ENCODE measurements at regions not wholly inside any gene's neighbourhood (a gene's known extent, or its start where the extent isn't known, plus 50 kb on each side); places are given as distances from the start of the nearest gene placed in this dataset.

DNA sequence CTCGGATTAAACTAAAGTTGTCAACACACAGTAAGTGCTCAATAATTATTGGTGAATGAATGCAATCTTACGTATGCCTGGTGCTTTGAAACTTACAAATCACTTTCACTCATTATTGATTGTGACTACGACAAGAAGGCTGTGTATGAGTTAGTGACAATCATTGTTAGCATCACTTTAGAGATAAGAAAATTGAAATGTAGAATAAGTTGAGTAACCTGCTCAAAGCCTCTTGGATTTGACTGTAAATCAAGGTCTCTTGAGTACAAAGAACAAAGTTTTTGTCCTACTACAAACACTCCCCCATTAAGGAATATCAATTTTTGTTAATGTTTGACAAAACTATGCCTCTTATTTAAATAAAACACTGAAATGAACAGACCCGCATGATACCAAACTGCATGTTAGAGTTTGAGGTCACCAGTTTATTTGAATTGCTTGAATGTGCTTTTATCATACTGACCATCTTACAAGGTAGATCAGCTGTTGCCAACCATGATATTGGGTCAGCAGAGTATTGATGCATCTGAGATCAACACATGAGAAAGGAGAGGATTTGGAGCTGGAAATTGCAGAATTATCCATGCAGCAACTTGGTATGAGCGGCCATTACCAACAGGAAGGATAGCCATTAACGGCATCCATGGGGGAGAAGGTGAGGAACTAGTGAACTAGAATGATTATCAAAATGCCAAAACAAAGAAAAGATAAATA lies 142.1 kb downstream of the IRS1 start:
- Histone ChIP-seq H3K36me3 (ENCODE audit: control insufficient read depth in 2 of 2, insufficient read depth in 2 of 2, low read length in 1 of 2) (no peaks in the 10 kb centered on the region), H3K9me3 (ENCODE audit: control insufficient read depth in 2 of 2, insufficient read depth in 1 of 2, low read depth in 1 of 2, low read length in 1 of 2) (no peaks in the 10 kb centered on the region), H3K27me3 (ENCODE audit: control insufficient read depth in 1 of 2, insufficient read depth in 2 of 2, low read length in 2 of 2) (no peaks in the 10 kb centered on the region), H3K4me3 (ENCODE audit: low read depth in 1 of 2, low read length in 2 of 2) (no peak overlapping the region), H3K27ac (ENCODE audit: low read depth in 2 of 2, low read length in 1 of 2) (no peak overlapping the region), H3K4me1 (ENCODE audit: control insufficient read depth in 2 of 2, insufficient read depth in 2 of 2, low read length in 1 of 2) (no peaks in the 10 kb centered on the region)
- 80 to 93% methylated on average over 6 of the region's 6 CpGs for WGBS, 2 donors

DNA sequence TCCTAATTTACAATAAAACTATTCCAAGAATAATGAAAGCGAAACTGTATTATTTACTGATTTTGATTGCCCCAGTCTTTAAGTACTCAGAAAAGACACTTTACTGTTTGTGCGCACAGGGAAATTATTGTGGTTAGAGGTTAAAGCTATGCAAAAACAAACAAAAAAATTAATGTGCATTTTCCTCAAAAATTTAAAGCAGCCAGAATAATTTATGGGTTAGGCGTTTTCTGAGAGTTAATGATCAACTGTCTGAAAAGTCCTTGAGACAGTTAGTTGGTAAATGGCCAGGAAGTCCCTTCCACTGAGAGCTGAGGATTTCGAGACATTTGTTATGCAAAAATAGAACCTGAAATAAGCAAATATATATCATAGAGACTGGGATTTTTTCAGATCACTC lies 143.3 kb downstream of the IRS1 start:
- Histone ChIP-seq H3K4me1 (ENCODE audit: control insufficient read depth in 2 of 2, insufficient read depth in 2 of 2, low read length in 1 of 2) (no peaks in the 10 kb centered on the region), H3K4me3 (ENCODE audit: low read depth in 1 of 2, low read length in 2 of 2) (no peak overlapping the region), H3K36me3 (ENCODE audit: control insufficient read depth in 2 of 2, insufficient read depth in 2 of 2, low read length in 1 of 2) (no peaks in the 10 kb centered on the region), H3K27me3 (ENCODE audit: control insufficient read depth in 1 of 2, insufficient read depth in 2 of 2, low read length in 2 of 2) (no peaks in the 10 kb centered on the region), H3K27ac (ENCODE audit: low read depth in 2 of 2, low read length in 1 of 2) (no peak overlapping the region), H3K9me3 (ENCODE audit: control insufficient read depth in 2 of 2, insufficient read depth in 1 of 2, low read depth in 1 of 2, low read length in 1 of 2) (no peaks in the 10 kb centered on the region)
- 51 to 67% methylated on average over 4 of the region's 4 CpGs for WGBS, 2 donors

DNA sequence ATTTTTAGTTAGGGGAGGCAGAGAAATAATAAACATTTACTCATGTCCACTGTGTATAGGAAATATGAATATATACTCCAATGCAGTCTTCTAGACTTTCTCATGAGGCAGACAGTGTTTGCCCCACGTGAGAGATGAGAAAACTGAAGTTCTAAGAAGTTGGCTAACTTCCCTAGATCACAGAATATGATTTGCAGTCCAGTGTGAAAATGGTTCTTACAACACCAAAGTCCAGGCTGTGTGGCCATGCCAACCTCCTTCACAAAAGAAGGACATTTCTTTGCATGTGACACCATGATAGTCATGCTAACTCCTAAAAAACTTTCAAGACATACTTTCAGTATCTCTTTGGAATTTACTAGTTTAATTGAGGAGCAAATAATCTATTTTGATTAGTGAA lies 143.7 kb downstream of the IRS1 start:
- Histone ChIP-seq H3K9me3 (ENCODE audit: control insufficient read depth in 2 of 2, insufficient read depth in 1 of 2, low read depth in 1 of 2, low read length in 1 of 2) (no peaks in the 10 kb centered on the region), H3K27ac (ENCODE audit: low read depth in 2 of 2, low read length in 1 of 2) (no peak overlapping the region)
- WGBS, 2 donors, result 29 to 44% methylated on average over 1 of the region's 1 CpG

DNA sequence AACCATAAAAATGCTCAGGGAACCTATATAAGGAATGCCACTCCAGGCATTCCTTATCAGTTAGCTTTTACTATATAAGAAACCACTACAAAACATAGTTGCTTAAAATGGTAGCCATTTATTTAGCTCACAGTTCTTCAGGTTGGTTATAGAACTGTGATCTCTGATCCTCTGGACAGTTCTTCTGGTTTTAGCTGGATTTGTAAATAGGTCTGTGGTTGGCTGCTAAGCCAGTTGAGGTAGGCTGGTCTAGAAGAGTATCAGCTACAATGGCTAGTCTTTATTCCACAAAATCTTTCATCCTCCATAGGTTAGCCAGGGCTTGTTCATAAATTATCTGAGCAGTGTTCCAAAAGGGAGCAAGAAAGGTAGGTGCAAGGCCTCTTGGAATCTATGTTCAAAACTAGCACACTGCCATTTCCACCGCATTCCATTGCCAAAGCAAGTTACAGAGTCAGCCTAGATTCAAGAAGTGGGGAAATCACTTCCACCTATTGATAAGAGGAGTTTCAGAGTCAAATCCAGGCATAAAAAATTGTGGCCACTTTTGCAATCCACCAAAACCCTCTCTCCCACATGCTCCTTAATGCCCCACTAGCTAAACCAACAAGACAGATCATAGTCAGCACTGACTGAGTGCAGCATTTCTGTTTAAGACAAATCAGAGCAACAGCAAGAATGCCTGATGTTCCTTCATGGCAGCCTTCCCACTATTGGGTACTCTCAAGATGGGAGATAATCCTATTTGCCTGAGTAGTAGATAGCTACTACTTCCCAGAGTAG lies 146.4 kb downstream of the IRS1 start:
- 92 to 94% methylated on average over 1 of the region's 1 CpG for WGBS, 2 donors
- H3K4me3 ChIP-seq (ENCODE audit: low read depth in 1 of 2, low read length in 2 of 2), result no peak overlapping the region
- peak overlapping the region in 1 of 2 donors; percentile 4 for H3K27ac ChIP-seq (ENCODE audit: low read depth in 2 of 2, low read length in 1 of 2)
- H3K4me1 ChIP-seq (ENCODE audit: control insufficient read depth in 2 of 2, insufficient read depth in 2 of 2, low read length in 1 of 2), result peaks cover 2% of the 10 kb centered on the region in 2 donors
- no peaks in the 10 kb centered on the region for H3K36me3 ChIP-seq (ENCODE audit: control insufficient read depth in 2 of 2, insufficient read depth in 2 of 2, low read length in 1 of 2)
- H3K9me3 ChIP-seq (ENCODE audit: control insufficient read depth in 2 of 2, insufficient read depth in 1 of 2, low read depth in 1 of 2, low read length in 1 of 2), result no peaks in the 10 kb centered on the region
- no peaks in the 10 kb centered on the region for H3K27me3 ChIP-seq (ENCODE audit: control insufficient read depth in 1 of 2, insufficient read depth in 2 of 2, low read length in 2 of 2)

More for the DNA sequence above, 143.7 kb downstream of the IRS1 start:
- no peaks in the 10 kb centered on the region for H3K4me1 ChIP-seq (ENCODE audit: control insufficient read depth in 2 of 2, insufficient read depth in 2 of 2, low read length in 1 of 2)
- H3K4me3 ChIP-seq (ENCODE audit: low read depth in 1 of 2, low read length in 2 of 2), result no peak overlapping the region
- no peaks in the 10 kb centered on the region for H3K27me3 ChIP-seq (ENCODE audit: control insufficient read depth in 1 of 2, insufficient read depth in 2 of 2, low read length in 2 of 2)
- H3K36me3 ChIP-seq (ENCODE audit: control insufficient read depth in 2 of 2, insufficient read depth in 2 of 2, low read length in 1 of 2), result no peaks in the 10 kb centered on the region

DNA sequence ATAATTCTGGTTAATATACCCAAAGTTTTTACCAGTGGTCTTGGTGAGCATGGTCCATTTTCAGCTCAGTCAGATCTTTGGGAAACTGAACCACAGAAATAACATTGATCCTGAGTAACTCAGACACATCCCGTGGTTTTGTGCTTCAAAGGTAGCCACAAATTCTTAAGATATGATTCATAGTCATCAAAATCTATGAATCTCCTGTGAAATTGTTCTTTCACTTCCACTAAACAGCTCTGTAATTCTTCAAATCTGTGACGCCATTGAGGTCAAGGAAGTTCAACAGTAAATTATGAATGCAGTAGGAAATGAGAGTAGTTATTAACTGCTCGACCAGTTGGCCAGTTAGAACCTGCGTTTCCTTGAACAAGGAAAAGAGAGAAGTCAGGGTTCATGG lies 147.3 kb downstream of the IRS1 start:
- Histone ChIP-seq H3K4me1 (ENCODE audit: control insufficient read depth in 2 of 2, insufficient read depth in 2 of 2, low read length in 1 of 2) (peaks cover 2% of the 10 kb centered on the region in 2 donors), H3K4me3 (ENCODE audit: low read depth in 1 of 2, low read length in 2 of 2) (no peak overlapping the region), H3K36me3 (ENCODE audit: control insufficient read depth in 2 of 2, insufficient read depth in 2 of 2, low read length in 1 of 2) (no peaks in the 10 kb centered on the region), H3K27ac (ENCODE audit: low read depth in 2 of 2, low read length in 1 of 2) (no peak overlapping the region), H3K27me3 (ENCODE audit: control insufficient read depth in 1 of 2, insufficient read depth in 2 of 2, low read length in 2 of 2) (no peaks in the 10 kb centered on the region), H3K9me3 (ENCODE audit: control insufficient read depth in 2 of 2, insufficient read depth in 1 of 2, low read depth in 1 of 2, low read length in 1 of 2) (no peaks in the 10 kb centered on the region)
- WGBS, 2 donors, result 17 to 25% methylated on average over 4 of the region's 4 CpGs

DNA sequence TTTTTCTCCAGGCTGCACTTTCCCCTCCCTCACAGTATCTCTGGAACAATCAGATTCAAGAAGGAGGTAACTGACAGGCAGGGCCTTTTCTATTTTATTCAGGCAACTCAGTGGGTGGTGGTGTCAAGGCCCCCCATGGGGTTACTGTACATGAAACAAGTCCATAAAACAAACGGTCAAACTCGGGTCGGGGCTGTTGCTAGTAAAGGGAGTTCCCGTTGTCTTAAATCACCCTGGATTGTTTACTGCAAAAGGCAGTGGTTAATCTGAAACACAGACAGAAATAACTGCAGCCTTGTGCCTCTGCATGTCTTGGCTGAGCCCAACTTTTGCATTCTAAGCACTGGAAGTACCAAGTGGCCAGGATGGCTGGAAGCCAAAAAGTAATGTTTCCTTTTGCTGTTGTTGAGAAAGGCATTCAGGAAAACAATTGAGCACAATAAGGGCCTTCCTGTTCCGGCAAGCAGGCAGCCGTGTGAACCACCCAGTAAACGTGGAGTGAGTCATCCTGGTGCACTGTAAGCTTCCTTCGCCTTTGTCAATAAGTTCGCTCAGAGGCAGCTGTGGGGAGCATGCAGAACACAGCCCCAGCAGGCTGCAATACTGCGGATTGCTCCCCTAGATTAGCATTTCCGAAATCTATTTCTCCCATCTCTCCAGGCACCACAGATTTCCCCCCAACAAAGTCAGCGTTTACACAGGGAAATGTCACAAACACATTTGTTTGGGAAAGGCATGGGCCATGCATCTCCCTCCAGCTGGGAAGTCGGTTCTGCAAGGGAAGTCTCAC lies 149.6 kb downstream of the IRS1 start:
- Histone ChIP-seq H3K27me3 (ENCODE audit: control insufficient read depth in 1 of 2, insufficient read depth in 2 of 2, low read length in 2 of 2) (no peaks in the 10 kb centered on the region), H3K36me3 (ENCODE audit: control insufficient read depth in 2 of 2, insufficient read depth in 2 of 2, low read length in 1 of 2) (no peaks in the 10 kb centered on the region), H3K4me3 (ENCODE audit: low read depth in 1 of 2, low read length in 2 of 2) (no peak overlapping the region), H3K4me1 (ENCODE audit: control insufficient read depth in 2 of 2, insufficient read depth in 2 of 2, low read length in 1 of 2) (peaks cover 2 to 5% of the 10 kb centered on the region in 2 donors), H3K27ac (ENCODE audit: low read depth in 2 of 2, low read length in 1 of 2) (peak overlapping the region; percentile 77 to 81), H3K9me3 (ENCODE audit: control insufficient read depth in 2 of 2, insufficient read depth in 1 of 2, low read depth in 1 of 2, low read length in 1 of 2) (no peaks in the 10 kb centered on the region)
- WGBS, 2 donors, result 7 to 15% methylated on average over 13 of the region's 13 CpGs

DNA sequence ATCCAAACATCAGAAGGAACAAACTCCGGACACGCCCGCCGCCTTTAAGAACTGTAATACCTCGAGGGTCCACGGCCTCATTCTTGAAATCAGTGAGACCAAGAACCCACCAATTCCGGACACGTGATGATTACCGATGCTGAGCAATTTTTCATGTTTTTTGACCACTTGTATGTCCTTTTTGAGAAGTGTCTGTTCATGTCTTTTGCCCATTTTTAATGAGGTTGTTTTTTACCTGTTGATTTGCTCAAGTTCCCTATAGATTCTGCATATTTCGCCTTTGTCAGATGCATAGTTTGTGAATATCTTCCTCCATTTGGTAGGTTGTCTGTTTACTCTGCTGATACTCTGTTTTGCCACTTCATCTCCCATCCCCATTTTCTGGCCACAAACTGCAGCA lies 150.4 kb downstream of the IRS1 start:
- no peak overlapping the region for H3K4me3 ChIP-seq (ENCODE audit: low read depth in 1 of 2, low read length in 2 of 2)
- H3K9me3 ChIP-seq (ENCODE audit: control insufficient read depth in 2 of 2, insufficient read depth in 1 of 2, low read depth in 1 of 2, low read length in 1 of 2), result no peaks in the 10 kb centered on the region
- H3K27ac ChIP-seq (ENCODE audit: low read depth in 2 of 2, low read length in 1 of 2), result peak overlapping the region; percentile 77 to 81
- peaks cover 2 to 5% of the 10 kb centered on the region in 2 donors for H3K4me1 ChIP-seq (ENCODE audit: control insufficient read depth in 2 of 2, insufficient read depth in 2 of 2, low read length in 1 of 2)
- 97% methylated on average over 10 of the region's 10 CpGs for WGBS, 2 donors
- H3K27me3 ChIP-seq (ENCODE audit: control insufficient read depth in 1 of 2, insufficient read depth in 2 of 2, low read length in 2 of 2), result no peaks in the 10 kb centered on the region
- no peaks in the 10 kb centered on the region for H3K36me3 ChIP-seq (ENCODE audit: control insufficient read depth in 2 of 2, insufficient read depth in 2 of 2, low read length in 1 of 2)

DNA sequence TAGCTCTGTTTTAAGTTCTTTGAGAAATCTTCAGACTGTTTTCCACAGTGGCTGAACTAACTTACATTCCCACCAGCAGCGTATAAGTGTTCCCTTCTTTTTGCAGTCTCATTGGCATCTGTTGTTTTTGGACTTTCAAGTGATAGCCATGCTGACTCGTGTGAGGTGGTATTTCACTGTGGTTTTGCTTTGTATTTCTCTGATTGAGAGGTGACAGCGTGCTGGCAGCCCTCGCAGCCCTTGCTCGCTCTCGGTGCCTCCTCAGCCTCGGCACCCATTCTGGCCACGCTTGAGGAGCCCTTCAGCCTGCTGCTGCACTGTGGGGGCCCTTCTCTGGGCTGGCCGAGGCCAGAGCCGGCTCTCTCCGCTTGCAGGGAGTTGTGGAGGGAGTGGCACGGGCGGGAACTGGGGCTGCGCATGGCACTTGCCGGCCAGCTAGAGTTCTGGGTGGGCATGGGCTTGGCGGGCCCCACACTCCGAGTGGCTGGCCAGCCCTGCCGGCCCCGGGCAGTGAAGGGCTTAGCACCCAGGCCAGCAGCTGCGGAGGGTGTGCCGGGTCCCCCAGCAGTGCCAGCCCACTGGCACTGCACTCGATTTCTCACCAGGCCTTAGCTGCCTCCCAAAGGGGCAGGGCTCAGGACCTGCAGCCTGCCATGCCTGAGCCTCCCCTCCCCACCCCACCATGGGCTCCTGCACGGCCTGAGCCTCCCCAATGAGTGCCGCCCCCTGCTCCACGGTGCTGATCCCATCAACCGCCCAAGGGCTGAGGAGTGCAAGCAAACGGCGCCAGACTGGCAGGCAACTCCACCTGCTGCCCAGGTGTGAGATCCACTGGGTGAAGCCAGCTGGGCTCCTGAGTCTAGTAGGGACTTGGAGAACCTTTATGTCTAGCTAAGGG lies 151.8 kb downstream of the IRS1 start:
- WGBS, 2 donors, result 82 to 87% methylated on average over 28 of the region's 28 CpGs
- no peak overlapping the region for H3K4me3 ChIP-seq (ENCODE audit: low read depth in 1 of 2, low read length in 2 of 2)
- no peaks in the 10 kb centered on the region for H3K36me3 ChIP-seq (ENCODE audit: control insufficient read depth in 2 of 2, insufficient read depth in 2 of 2, low read length in 1 of 2)
- H3K27ac ChIP-seq (ENCODE audit: low read depth in 2 of 2, low read length in 1 of 2), result no peak overlapping the region
- no peaks in the 10 kb centered on the region for H3K27me3 ChIP-seq (ENCODE audit: control insufficient read depth in 1 of 2, insufficient read depth in 2 of 2, low read length in 2 of 2)
- H3K9me3 ChIP-seq (ENCODE audit: control insufficient read depth in 2 of 2, insufficient read depth in 1 of 2, low read depth in 1 of 2, low read length in 1 of 2), result no peaks in the 10 kb centered on the region
- H3K4me1 ChIP-seq (ENCODE audit: control insufficient read depth in 2 of 2, insufficient read depth in 2 of 2, low read length in 1 of 2), result peaks cover 2 to 5% of the 10 kb centered on the region in 2 donors

DNA sequence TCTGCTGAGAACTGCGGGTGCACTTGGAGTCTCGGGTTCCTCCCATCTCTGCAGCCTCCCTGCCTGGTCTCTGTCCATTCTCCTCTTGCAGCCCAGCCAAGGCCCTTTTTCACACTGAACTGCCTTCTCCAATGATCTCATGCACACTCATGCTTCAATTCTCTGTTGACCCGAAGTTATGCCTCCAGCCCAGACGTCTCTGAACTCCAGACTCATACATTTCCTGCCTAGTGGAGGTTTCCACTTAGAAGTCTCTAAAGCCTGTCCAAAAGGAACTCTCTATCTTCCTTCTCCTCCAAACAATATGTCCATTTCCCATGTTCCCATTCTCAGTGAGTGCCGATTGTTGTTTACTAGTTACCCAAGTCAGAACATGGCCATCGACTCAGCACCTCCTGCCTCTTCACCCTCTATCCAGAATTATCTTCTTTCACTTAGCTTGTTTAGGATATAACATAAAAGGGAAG lies 155.2 kb downstream of the IRS1 start:
- Histone ChIP-seq H3K4me3 (ENCODE audit: low read depth in 1 of 2, low read length in 2 of 2) (no peak overlapping the region), H3K36me3 (ENCODE audit: control insufficient read depth in 2 of 2, insufficient read depth in 2 of 2, low read length in 1 of 2) (no peaks in the 10 kb centered on the region), H3K27me3 (ENCODE audit: control insufficient read depth in 1 of 2, insufficient read depth in 2 of 2, low read length in 2 of 2) (no peaks in the 10 kb centered on the region), H3K27ac (ENCODE audit: low read depth in 2 of 2, low read length in 1 of 2) (no peak overlapping the region), H3K9me3 (ENCODE audit: control insufficient read depth in 2 of 2, insufficient read depth in 1 of 2, low read depth in 1 of 2, low read length in 1 of 2) (no peaks in the 10 kb centered on the region), H3K4me1 (ENCODE audit: control insufficient read depth in 2 of 2, insufficient read depth in 2 of 2, low read length in 1 of 2) (peaks cover under 1 to 3% of the 10 kb centered on the region in 2 donors)
- 53 to 63% methylated on average over 6 of the region's 6 CpGs for WGBS, 2 donors
